GM18951 (cell line): ENCODE measurements at regions not wholly inside any gene's neighbourhood (a gene's known extent, or its start where the extent isn't known, plus 50 kb on each side); places are given as distances from the start of the nearest gene placed in this dataset.

ENCODE experiments used
- POLR2A ChIP-seq: IDR thresholded peaks from 4 replicates; pipeline ENCODE4 v1.6.1; 2011; ENCODE audit warnings: mild to moderate bottlenecking; ENCODE audit not compliant: insufficient read length, insufficient read depth; ENCODE audit errors: extremely low read depth
- in situ Hi-C: fragments of 300-500 bp; cut with MboI; formaldehyde crosslinking; loops from one replicate; pipeline ENCODE4 v1.12.0; 2022; ENCODE audit warnings: low sequenced_read_pairs, mixed read lengths, inconsistent platforms; ENCODE audit not compliant: unreplicated experiment

GRCh38 chr18:26763446-26764110 is 101.9 kb downstream of the AQP4 start:
- in situ Hi-C loops, result no loop called here
- no peak for TF ChIP-seq POLR2A

DNA sequence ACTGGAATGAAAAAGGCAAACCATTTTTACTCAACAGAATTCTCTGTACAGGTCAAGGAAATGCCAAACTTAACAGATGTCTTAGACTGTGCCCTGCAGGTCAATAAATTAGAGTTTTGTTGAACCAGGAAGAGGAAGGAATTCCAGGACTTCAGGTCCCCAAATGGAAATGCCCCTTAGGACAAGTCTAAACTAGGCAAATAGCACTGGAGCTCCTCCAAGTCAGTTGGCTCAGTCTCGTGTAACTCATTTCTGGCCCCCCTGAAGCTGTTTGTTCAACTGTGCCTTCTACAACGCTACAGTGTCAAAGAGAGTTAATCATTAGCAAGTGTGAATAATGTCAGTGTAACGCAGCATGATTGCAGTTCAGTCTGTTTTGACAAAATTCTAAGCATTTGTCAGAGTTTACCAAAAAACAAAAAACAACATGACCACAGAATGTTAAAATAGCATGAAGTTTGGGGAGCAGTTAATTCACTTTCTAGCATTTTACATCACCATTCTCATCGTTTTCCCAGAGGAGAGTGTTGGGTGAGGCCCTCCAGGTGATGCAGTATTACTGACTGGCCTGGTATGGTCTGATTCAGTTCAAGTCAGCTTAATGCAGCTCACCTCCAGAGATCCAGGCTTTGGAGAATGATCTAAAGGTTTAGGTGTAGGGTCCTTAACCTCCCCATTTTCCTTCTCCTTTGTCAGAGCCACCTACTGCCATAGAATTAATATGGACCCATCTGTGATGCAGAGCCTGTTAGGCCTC is 108.1 kb downstream of the AQP4 start:
- no peak for TF ChIP-seq POLR2A
- in situ Hi-C loops, result no loop called here

GRCh38 chr18:26756556-26756955 is 109.0 kb downstream of the AQP4 start:
- in situ Hi-C loops, result no loop called here
- no peak for TF ChIP-seq POLR2A

DNA sequence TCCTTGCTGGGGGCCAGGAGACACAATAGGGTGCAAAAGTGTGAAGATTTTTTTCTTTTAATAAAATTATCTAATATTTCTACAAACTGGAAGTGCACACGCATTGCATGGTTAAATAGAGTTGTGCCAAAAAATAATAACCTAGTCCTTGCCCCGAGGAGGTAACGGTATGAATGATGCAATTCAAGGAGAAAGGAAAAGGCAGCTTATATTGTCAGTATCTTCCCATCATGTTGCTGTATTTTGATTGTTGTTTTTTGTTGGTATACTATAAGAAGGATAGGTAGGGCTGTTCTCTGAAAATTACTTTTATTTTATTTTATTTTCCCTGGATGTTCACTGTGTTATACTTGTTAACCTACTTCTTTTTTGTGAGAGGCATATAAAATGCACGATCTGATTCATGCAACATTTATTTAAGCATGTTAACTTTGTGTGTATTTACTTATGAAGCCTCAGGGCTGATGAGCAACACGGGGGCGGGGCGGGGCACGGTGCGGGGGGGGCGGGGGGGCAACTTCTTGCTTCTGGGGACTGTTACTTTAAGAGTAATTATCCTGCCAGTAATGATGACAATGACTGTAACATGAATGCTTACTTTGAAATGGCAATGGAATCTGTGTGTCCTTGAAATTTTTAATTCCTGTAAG is 118.6 kb downstream of the AQP4 start:
- in situ Hi-C loops, result no loop called here
- no peak for TF ChIP-seq POLR2A

GRCh38 chr18:26746398-26746797 is 119.1 kb downstream of the AQP4 start:
- no peak for TF ChIP-seq POLR2A
- in situ Hi-C loops, result no loop called here

GRCh38 chr18:26745288-26746181 is 120.0 kb downstream of the AQP4 start:
- TF ChIP-seq POLR2A, result no peak
- in situ Hi-C loops, result no loop called here

GRCh38 chr18:26741758-26742157 is 123.7 kb downstream of the AQP4 start:
- in situ Hi-C loops, result no loop called here
- no peak for TF ChIP-seq POLR2A

DNA sequence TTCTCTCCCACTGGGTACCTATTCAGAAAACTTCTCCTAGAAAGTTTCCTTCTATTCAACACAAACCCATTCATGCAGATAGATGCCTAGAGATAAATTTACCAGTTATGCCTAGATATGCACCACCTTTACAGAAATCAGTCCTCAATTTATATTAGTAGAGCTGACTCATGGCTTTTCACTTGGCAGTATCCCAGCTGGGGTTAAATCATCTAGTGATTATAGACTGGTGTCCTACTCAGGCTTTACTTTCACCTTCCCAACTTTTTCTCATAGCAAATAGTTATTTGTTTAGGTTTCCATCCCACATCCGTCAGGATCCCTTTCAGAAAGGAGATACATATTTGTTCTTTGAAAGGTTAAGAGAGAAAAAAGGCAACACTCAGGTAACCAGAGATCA is 124.5 kb downstream of the AQP4 start:
- TF ChIP-seq POLR2A, result no peak
- in situ Hi-C loops, result no loop called here

DNA sequence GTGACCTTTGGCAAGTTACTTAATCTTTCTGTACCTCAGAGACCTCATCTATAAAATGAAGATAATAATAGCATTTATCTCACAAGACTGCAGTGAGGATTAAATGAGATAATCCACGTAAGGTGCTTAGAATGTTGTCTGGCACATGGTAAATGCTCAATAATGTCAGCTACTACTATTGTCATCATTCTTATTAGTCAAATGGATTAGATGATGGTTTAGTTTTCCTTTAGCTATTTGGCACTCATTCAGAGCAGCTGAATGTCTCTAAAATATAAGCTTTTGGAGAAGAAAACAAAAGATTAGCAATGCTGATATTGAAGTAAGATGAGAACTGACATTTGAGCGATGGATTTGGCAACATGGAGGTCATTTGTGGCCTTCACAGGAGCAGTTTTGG is 125.1 kb downstream of the AQP4 start:
- in situ Hi-C loops, result no loop called here
- TF ChIP-seq POLR2A, result no peak

- TF ChIP-seq POLR2A, result no peak
- in situ Hi-C loops, result no loop called here
These were observed 126.8 kb downstream of the AQP4 start for GRCh38 chr18:26738706-26739105.

DNA sequence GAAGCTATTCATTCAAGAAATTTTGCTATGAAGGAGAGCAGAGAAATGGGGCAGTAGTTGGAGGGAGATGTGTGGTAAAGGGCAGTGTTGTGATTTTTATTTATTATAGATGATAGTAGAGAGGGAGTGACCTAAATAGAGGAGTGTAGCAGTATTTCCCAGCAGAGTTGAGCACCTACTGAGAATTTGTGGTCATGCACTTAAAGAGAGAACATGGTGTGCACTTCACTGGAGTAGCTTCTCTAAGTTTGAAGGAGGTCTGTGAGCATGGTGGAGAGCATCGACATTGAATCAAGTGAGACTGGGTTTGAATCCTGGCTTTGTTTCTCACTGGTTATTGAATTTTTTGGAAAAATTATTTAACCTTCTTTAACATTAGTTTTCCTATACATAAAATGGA is 129.2 kb downstream of the AQP4 start:
- in situ Hi-C loops, result no loop called here
- TF ChIP-seq POLR2A, result no peak

DNA sequence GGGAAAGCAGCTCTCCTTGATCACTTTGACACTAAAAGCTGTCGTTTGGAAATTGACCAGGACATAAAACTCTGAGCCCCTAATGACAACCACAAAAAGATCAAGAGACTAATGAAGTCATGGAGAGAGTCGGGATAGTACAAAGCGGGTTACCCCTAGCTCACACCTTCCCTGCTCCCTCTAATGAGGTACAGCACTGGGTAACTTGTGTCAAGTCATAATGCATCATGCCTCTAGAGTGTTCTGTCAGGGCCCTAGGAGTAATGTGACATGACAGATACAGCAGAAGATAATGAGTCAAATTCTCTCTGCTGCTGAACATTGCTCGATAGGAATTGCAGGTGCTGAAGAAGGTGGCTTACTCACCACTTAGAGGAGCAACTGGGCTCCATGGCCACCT is 130.7 kb downstream of the AQP4 start:
- no peak for TF ChIP-seq POLR2A
- in situ Hi-C loops, result no loop called here

- in situ Hi-C loops, result no loop called here
- no peak for TF ChIP-seq POLR2A
These were observed 136.1 kb downstream of the AQP4 start for GRCh38 chr18:26729449-26729848.
